ENCODE measurements at regions not wholly inside any gene's neighbourhood (a gene's known extent, or its start where the extent isn't known, plus 50 kb on each side); places are given as distances from the start of the nearest gene placed in this dataset.
A peak's percentile ranks its signal among the peaks of the same experiment; 100 is the strongest.

- intact Hi-C loops (cut with micrococcal nuclease) = no loop called here
- CTCF ChIA-PET = no interaction called here
- Mint-ChIP-seq H3K4me3 (ENCODE audit: unreplicated experiment) (no peak overlapping the region), H3K9me3 (ENCODE audit: unreplicated experiment) (peaks cover 2% of the 10 kb centered on the region), H3K27ac (ENCODE audit: low read depth, unreplicated experiment) (no peak overlapping the region), H3K27me3 (ENCODE audit: insufficient read depth, unreplicated experiment) (no peaks in the 10 kb centered on the region), H3K36me3 (ENCODE audit: insufficient read depth, unreplicated experiment) (no peaks in the 10 kb centered on the region), H3K4me1 (ENCODE audit: insufficient read depth, unreplicated experiment) (no peaks in the 10 kb centered on the region)
- TF ChIP-seq, protein P1, sequence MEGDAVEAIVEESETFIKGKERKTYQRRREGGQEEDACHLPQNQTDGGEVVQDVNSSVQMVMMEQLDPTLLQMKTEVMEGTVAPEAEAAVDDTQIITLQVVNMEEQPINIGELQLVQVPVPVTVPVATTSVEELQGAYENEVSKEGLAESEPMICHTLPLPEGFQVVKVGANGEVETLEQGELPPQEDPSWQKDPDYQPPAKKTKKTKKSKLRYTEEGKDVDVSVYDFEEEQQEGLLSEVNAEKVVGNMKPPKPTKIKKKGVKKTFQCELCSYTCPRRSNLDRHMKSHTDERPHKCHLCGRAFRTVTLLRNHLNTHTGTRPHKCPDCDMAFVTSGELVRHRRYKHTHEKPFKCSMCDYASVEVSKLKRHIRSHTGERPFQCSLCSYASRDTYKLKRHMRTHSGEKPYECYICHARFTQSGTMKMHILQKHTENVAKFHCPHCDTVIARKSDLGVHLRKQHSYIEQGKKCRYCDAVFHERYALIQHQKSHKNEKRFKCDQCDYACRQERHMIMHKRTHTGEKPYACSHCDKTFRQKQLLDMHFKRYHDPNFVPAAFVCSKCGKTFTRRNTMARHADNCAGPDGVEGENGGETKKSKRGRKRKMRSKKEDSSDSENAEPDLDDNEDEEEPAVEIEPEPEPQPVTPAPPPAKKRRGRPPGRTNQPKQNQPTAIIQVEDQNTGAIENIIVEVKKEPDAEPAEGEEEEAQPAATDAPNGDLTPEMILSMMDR (IDR thresholded peaks at IDR 0.05; ENCODE audit: unreplicated experiment) = no peak
- POLR2A ChIA-PET = no interaction called here
- no peak for DNase-seq (ENCODE audit: unreplicated experiment)
- no TSS peak for BruUV-seq (replicated peaks)
Measured at GRCh38 chr5:12570688-12571087, 666.4 kb upstream of the CTNND2 start.

- POLR2A ChIA-PET = interaction anchor here (0.5 kb wide), 1 partner anchor 271 kb away, joined by 3 read pairs; no protein-coding TSS in a partner anchor
- Mint-ChIP-seq H3K4me3 (ENCODE audit: unreplicated experiment) (no peak overlapping the region), H3K27ac (ENCODE audit: low read depth, unreplicated experiment) (no peak overlapping the region), H3K9me3 (ENCODE audit: unreplicated experiment) (peaks cover 7% of the 10 kb centered on the region), H3K36me3 (ENCODE audit: insufficient read depth, unreplicated experiment) (no peaks in the 10 kb centered on the region), H3K4me1 (ENCODE audit: insufficient read depth, unreplicated experiment) (no peaks in the 10 kb centered on the region), H3K27me3 (ENCODE audit: insufficient read depth, unreplicated experiment) (no peaks in the 10 kb centered on the region)
- intact Hi-C loops (cut with micrococcal nuclease) = no loop called here
- BruUV-seq (replicated peaks) = no TSS peak
- CTCF ChIA-PET = interaction anchor here (0.8 kb wide), 1 partner anchor 318 kb away, joined by 4 read pairs; no protein-coding TSS in a partner anchor
- DNase-seq (ENCODE audit: unreplicated experiment) = peak; percentile 87
- TF ChIP-seq, protein P1 (IDR thresholded peaks at IDR 0.05; ENCODE audit: unreplicated experiment) = no peak
Measured at GRCh38 chr5:12566441-12566840, 662.2 kb upstream of the CTNND2 start.

DNA sequence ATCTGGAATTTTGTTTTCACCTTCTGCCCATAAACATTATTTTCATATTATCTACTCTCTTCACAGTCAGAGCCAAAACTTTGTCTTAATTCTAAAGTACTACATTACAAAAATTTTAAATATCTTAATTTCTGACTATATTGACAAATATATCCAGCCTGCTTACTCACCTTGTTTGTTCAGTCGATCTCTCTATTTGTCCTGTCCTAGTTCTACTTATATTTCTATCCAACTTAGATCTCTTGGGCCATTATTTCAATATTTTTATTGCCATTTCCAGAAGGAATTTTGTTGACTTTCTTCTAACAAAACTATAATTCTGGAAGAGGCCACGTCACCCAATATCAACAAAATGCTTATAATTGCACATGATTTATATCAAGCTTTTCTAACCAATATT lies 652.8 kb upstream of the CTNND2 start:
- H3K4me1 Mint-ChIP-seq (ENCODE audit: insufficient read depth, unreplicated experiment) = no peaks in the 10 kb centered on the region
- TF ChIP-seq, protein P1 (IDR thresholded peaks at IDR 0.05; ENCODE audit: unreplicated experiment) = no peak
- ChIA-PET CTCF (interaction anchor here (1.0 kb wide), 1 partner anchor 17 kb away, joined by 3 read pairs; no protein-coding TSS in a partner anchor), POLR2A (interaction anchor here (1.0 kb wide), 1 partner anchor 10 kb away, joined by 3 read pairs; no protein-coding TSS in a partner anchor)
- H3K27me3 Mint-ChIP-seq (ENCODE audit: insufficient read depth, unreplicated experiment) = no peaks in the 10 kb centered on the region
- intact Hi-C loops (cut with micrococcal nuclease) = no loop called here
- no peak for DNase-seq (ENCODE audit: unreplicated experiment)
- no peak overlapping the region for H3K4me3 Mint-ChIP-seq (ENCODE audit: unreplicated experiment)
- no peaks in the 10 kb centered on the region for H3K36me3 Mint-ChIP-seq (ENCODE audit: insufficient read depth, unreplicated experiment)
- no peaks in the 10 kb centered on the region for H3K9me3 Mint-ChIP-seq (ENCODE audit: unreplicated experiment)
- no peak overlapping the region for H3K27ac Mint-ChIP-seq (ENCODE audit: low read depth, unreplicated experiment)
- BruUV-seq (replicated peaks) = no TSS peak

- peaks cover 8% of the 10 kb centered on the region for H3K9me3 Mint-ChIP-seq (ENCODE audit: unreplicated experiment)
- no TSS peak for BruUV-seq (replicated peaks)
- H3K27me3 Mint-ChIP-seq (ENCODE audit: insufficient read depth, unreplicated experiment) = no peaks in the 10 kb centered on the region
- peak; percentile 40 for DNase-seq (ENCODE audit: unreplicated experiment)
- no peak overlapping the region for H3K27ac Mint-ChIP-seq (ENCODE audit: low read depth, unreplicated experiment)
- POLR2A ChIA-PET = no interaction called here
- CTCF ChIA-PET = interaction anchor here (0.5 to 0.6 kb wide), 2 partner anchors 22 to 953 kb away, joined by 3 read pairs; no protein-coding TSS in a partner anchor
- peaks cover 19% of the 10 kb centered on the region for H3K4me1 Mint-ChIP-seq (ENCODE audit: insufficient read depth, unreplicated experiment)
- H3K36me3 Mint-ChIP-seq (ENCODE audit: insufficient read depth, unreplicated experiment) = no peaks in the 10 kb centered on the region
- intact Hi-C loops (cut with micrococcal nuclease) = no loop called here
- H3K4me3 Mint-ChIP-seq (ENCODE audit: unreplicated experiment) = no peak overlapping the region
- TF ChIP-seq, protein P1 (IDR thresholded peaks at IDR 0.05; ENCODE audit: unreplicated experiment) = no peak
Measured at GRCh38 chr5:12526113-12526512, 621.9 kb upstream of the CTNND2 start.

All from MCF 10A (cell line).